Choroid plexus epithelial cell (primary cell): ENCODE measurements at regions not wholly inside any gene's neighbourhood (a gene's known extent, or its start where the extent isn't known, plus 50 kb on each side); places are given as distances from the start of the nearest gene placed in this dataset.

Experiments
- DNase-seq: peaks from one replicate; pipeline ENCODE4 v3.0.0-alpha.2; 2010; ENCODE audit warnings: low read depth
- H3K4me3 ChIP-seq: 2 replicates; pipeline ENCODE4 v1.5.1; 2011; ENCODE audit warnings: low read depth, mild to moderate bottlenecking, control low read depth, low read length, moderate library complexity
- TF ChIP-seq, protein P1 (sequence below): conservative IDR thresholded peaks from 2 replicates; pipeline ENCODE4 v1.5.1; 2011; ENCODE audit warnings: low read depth, mild to moderate bottlenecking, control low read depth, inconsistent platforms, low read length, moderate library complexity

- no peak for DNase-seq
- TF ChIP-seq, protein P1, sequence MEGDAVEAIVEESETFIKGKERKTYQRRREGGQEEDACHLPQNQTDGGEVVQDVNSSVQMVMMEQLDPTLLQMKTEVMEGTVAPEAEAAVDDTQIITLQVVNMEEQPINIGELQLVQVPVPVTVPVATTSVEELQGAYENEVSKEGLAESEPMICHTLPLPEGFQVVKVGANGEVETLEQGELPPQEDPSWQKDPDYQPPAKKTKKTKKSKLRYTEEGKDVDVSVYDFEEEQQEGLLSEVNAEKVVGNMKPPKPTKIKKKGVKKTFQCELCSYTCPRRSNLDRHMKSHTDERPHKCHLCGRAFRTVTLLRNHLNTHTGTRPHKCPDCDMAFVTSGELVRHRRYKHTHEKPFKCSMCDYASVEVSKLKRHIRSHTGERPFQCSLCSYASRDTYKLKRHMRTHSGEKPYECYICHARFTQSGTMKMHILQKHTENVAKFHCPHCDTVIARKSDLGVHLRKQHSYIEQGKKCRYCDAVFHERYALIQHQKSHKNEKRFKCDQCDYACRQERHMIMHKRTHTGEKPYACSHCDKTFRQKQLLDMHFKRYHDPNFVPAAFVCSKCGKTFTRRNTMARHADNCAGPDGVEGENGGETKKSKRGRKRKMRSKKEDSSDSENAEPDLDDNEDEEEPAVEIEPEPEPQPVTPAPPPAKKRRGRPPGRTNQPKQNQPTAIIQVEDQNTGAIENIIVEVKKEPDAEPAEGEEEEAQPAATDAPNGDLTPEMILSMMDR, result no peak
- H3K4me3 ChIP-seq, result no peak overlapping the region
Measured at GRCh38 chr2:185338104-185338503, 400.5 kb upstream of the FSIP2 start.

DNA sequence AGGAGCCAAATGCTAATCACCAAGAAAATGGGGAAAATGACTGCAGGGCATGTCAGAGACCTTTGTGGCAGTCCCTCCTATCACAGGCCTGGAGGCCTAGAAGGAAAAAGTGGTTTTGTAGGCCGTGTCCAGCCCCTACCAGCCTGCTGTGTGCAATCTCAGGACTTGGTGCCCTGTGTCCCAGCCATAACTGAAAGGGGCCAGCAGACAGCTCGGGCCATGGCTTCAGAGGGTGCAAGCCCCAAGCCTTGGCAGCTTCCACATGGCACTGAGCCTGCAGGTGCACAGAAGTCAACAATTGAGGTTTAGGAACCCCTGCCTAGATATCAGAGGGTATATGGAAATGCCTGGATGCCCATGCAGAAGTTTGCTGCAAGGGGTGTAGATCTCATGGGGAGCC lies 391.2 kb upstream of the FSIP2 start:
- no peak overlapping the region for H3K4me3 ChIP-seq
- no peak for DNase-seq
- TF ChIP-seq, protein P1, result no peak

DNA sequence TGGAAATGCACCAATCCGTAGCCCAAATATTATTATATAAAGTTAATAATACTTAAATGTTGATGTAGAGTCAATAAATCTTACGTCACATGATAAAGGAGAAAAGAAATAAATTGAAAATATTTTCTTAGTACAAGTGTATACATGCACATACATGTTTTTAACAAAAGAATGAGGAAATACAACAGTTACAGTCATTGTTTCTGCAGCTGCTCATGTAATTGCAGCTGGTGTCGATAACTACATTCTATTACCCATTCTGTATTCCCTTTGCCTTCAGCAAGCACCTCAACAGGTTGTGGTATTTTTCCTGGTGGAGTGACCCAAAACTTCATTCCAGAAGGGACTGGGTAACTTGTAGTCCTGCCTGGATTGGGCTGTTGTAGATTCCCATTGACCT lies 377.8 kb upstream of the FSIP2 start:
- no peak for DNase-seq
- TF ChIP-seq, protein P1, result no peak
- H3K4me3 ChIP-seq, result no peak overlapping the region

- no peak overlapping the region for H3K4me3 ChIP-seq
- TF ChIP-seq, protein P1, result no peak
- peak; percentile 0 for DNase-seq
Measured at GRCh38 chr2:185372188-185372587, 366.4 kb upstream of the FSIP2 start.

GRCh38 chr2:185373229-185373628 lies 365.4 kb upstream of the FSIP2 start:
- DNase-seq, result no peak
- no peak overlapping the region for H3K4me3 ChIP-seq
- TF ChIP-seq, protein P1, result no peak

GRCh38 chr2:185374878-185375277 lies 363.7 kb upstream of the FSIP2 start:
- no peak overlapping the region for H3K4me3 ChIP-seq
- DNase-seq, result no peak
- TF ChIP-seq, protein P1, result no peak

- no peak overlapping the region for H3K4me3 ChIP-seq
- no peak for DNase-seq
- TF ChIP-seq, protein P1, result no peak
Measured at GRCh38 chr2:185375731-185376130, 362.9 kb upstream of the FSIP2 start.
